GM21367 (cell line): ENCODE measurements at regions not wholly inside any gene's neighbourhood (a gene's known extent, or its start where the extent isn't known, plus 50 kb on each side); places are given as distances from the start of the nearest gene placed in this dataset.
"Not testable (repeated sequence)": the region's sequence is repeated elsewhere in the genome, so short reads cannot be mapped to it uniquely, and the experiment has no call there.

Source experiments
- ATAC-seq: cut with Tn5 transposase; IDR thresholded peaks from one replicate; pipeline ENCODE4 v1.9.1; 2021; ENCODE audit not compliant: unreplicated experiment

- ATAC-seq = no peak
Measured at GRCh38 chr4:24211856-24212255, 322.0 kb upstream of the PPARGC1A start.

- no peak for ATAC-seq
Measured at GRCh38 chr4:24210332-24210902, 320.6 kb upstream of the PPARGC1A start.

GRCh38 chr4:24209906-24210305 is 320.1 kb upstream of the PPARGC1A start:
- ATAC-seq = no peak

GRCh38 chr4:24209131-24209530 is 319.3 kb upstream of the PPARGC1A start:
- no peak for ATAC-seq

DNA sequence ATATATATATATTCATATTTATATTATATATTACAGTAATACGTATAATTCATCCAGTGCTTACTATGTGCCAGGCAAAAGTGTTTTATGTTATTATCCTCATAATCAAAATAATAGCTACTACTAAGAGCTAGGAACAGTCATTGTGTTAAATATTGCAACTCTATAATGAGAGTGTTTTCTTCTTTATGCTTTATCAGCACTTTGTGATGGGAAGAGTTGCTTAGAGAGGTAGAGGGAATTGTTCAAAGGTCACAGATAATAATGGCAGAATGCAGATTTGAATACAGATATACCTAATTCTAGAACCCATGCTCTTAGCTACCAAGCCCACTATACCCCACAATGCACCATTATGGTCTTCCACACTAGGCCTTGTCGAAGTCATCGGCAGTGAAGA is 318.8 kb upstream of the PPARGC1A start:
- no peak for ATAC-seq

DNA sequence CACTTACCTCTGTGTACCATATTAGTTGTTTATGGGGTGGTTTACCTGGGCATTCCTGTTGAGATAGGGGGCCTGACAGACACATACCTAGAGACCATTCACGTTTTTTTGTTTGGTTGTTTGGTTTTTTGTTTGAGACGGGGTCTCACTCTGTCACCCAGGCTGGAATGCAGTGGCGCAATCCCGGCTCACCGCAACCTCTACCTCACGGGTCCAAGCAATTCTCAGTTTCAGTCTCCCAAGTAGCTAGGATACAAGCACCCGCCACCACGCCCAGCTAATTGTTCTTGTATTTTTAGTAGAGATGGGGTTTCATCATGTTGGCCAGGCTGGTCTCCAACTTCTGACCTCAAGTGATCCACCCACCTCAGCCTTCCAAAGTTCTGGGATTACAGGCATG is 314.9 kb upstream of the PPARGC1A start:
- not testable (repeated sequence) for ATAC-seq

DNA sequence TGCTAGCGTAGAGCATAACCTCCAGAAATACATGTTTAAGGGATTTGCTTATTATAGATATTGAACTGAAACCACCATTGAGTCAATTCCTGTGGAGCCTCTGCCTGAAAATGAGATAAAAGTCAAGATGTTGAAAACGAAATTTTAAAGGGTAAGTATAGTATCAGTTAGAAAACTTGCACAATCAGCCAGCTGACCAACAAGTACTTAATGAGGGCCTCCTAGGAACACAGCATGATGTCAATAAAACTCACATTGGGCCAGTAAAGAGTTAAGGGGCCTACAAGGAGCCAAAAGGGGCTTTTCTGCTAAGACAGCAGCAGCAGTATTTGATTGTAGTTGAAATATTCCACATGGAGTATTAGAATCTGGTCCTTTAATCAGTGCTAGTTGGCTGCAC is 314.1 kb upstream of the PPARGC1A start:
- no peak for ATAC-seq

DNA sequence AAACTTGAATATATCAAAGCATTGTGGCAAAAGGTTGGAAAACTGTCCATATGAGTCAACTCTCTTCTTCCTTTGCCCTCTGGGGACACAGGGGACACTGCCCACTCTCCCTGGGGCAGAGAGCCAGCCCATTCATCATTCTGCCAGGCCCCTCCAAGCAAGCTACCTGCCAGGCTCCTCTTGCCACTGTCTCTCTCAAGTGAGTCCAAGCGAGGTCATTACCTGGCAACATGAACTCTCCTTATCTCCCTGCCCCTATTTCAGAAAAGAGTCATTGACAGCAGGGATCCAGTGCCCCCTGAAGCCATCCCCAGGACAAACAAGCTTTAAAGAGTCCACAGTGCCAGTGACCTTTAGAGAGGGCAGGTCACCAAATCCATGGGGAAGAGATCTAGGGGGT is 312.7 kb upstream of the PPARGC1A start:
- no peak for ATAC-seq

- ATAC-seq = no peak
Measured at GRCh38 chr4:24197955-24198354, 308.1 kb upstream of the PPARGC1A start.

DNA sequence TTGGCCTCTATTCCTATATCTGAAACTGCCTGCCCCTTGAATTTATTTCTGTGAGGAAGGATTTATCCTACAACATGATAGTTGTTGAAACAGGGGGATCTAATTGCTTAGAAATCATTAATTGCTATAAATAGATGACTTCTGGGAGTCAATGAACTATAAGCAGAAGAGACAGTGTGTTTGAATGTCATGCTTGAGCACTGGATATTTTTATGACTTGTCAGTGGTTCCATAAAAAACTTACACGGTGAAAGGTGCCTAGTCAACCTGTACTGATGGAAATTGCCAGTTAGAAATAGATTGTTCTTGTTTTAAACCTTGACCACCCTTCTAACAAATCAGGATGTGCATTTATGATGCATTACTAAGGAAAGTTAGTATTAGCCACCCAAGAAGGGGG is 306.9 kb upstream of the PPARGC1A start:
- ATAC-seq = no peak

DNA sequence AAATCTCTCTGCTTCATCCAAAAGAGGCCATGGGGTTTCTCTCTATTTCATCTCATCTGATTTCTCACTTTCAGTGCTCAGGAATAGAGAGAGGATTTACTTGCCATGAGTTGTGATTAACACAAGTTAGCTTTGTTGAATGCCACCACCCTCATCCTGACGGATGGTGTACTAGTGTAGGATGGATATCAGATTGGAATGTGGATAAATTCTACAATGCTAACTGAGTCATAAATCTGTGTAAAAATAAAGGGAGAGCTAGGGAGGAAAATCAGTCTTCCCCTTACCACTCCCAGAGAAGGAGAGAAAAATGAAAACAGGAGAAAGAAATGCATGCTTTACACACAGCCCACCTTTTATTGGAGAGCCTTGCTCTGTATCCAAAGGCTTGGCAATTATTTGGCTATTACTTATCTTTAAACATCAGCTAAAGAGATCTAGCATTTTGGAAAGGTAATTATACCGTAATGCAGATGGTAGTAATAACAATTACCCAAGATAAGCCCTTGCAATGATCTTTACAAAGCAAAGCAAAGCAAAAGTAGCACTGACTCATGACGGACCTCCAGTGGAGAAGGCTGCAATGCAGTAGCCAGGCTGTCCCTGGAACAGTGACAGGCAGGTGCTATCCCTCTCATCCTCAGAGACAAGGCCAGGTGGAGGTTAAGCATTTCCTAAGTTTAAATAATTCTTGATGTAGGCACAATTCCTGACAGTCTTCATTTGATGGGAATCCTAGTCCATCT is 306.3 kb upstream of the PPARGC1A start:
- no peak for ATAC-seq

GRCh38 chr4:24192018-24192641 is 302.3 kb upstream of the PPARGC1A start:
- no peak for ATAC-seq

DNA sequence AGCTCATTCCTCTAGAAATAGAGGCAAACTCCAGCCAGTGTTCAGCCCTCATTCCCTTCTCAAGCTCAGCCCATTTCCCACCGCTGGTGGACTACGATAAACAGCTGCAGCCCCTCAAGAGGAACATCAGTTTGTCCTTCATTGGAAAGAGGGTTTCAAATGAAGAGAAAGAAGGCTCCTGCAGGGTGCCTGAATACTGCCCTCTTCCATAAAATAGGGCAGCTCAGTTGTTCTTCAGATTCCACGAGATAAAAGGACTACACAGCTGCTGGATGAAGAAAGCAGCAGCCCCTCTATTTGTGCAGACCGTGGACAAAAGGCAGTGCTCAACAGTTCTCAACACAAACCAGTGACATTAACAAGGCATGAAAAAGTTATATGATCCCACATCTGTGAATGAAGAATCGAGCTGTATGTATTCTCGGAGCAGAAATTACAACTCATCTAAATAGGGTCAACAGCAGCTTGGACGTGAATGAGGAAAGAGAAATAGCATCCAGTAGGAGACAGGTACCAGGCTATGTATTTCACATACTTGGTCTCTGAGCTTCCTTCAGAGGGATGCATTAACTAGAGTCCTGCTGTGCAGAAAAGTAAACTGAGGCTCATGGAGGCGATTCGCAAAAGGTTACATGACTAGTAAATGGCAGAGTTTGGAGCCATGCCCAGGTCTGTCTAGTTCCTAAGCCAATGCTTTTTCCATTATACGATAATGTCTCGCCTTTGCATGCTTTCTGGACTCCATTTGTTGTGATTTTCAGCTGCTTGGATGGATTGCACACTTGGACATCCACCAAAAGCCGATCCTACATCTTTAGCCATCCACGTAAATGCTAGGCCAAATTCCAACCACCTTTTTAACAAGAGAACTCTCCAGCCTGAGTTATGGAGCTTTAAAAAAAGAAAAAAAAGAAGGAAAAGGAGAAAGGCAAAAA is 301.2 kb upstream of the PPARGC1A start:
- no peak for ATAC-seq

- ATAC-seq = no peak
Measured at GRCh38 chr4:24188459-24188858, 298.6 kb upstream of the PPARGC1A start.

GRCh38 chr4:24186466-24186865 is 296.6 kb upstream of the PPARGC1A start:
- no peak for ATAC-seq

DNA sequence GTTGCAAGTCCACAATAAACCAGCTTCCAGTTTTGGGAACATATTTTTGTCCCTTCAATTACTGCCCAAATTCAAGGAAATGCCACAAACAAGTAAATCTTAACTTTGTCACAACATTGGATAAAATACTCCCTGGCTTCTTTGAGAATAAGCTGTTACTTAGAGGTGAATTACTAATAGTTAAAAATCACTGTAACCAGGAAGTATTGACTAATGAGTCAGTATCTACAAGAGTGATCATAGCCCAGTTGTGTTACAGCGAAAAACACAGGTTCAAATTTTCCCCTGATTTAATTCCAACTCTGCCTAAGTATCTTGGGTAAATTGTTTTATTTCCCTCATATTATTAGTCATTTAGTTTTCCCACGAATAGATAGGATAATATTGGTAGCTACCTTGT is 291.2 kb upstream of the PPARGC1A start:
- no peak for ATAC-seq

DNA sequence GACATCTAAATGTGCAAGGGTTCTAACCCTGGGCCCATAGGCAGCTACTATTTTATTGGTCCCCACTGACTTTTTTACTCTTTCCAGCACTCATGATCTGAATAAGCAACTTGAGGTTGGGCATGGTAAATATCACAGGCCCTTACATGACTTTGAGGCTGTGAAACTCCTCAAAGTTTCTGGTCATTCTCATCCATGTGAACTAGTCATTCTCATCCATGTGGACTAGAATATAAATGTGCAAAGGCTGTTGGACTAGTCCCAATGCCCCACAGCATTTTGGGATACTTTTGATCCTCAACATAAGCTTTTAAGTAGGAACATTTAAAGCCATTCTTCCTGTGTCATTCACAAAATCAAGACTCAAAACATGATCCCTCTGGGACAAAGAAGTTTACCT is 290.7 kb upstream of the PPARGC1A start:
- no peak for ATAC-seq

- no peak for ATAC-seq
Measured at GRCh38 chr4:24179201-24179840, 289.5 kb upstream of the PPARGC1A start.

DNA sequence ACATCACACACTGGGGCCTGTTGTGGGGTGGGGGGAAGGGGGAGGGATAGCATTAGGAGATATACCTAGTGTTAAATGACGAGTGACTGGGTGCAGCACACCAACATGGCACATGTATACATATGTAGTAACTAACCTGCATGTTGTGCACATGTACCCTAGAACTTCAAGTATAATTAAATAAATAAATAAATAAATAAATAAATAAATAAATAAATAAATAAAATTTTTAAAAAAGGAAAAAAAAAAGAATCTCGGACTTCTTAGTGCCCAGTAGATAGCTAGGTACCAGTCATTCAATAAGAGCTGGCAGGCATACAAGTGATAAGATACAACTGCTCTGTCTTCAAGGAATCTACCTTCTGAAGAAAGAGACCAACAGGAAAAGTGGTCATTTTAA is 287.6 kb upstream of the PPARGC1A start:
- ATAC-seq = not testable (repeated sequence)

GRCh38 chr4:24175707-24176106 is 285.9 kb upstream of the PPARGC1A start:
- no peak for ATAC-seq

GRCh38 chr4:24174602-24175001 is 284.8 kb upstream of the PPARGC1A start:
- no peak for ATAC-seq
